ENCODE measurements at regions not wholly inside any gene's neighbourhood (a gene's known extent, or its start where the extent isn't known, plus 50 kb on each side); places are given as distances from the start of the nearest gene placed in this dataset.

GRCh38 chr15:94026458-94027304, 204.7 kb upstream of the MCTP2 start:
- ATAC-seq (ENCODE audit: insufficient number of reproducible peaks, low FRiP score, low read depth) (no peak), DNase-seq (ENCODE audit: low spot score) (no peak)
- H3K36me3 ChIP-seq = no peaks in the 10 kb centered on the region
- no peak for TF ChIP-seq CTCF (IDR thresholded peaks at IDR 0.05)
- no peaks in the 10 kb centered on the region for H3K4me1 ChIP-seq (ENCODE audit: control insufficient read depth in 1 of 2, low read depth in 2 of 2)
- no peak overlapping the region for H3K4me3 ChIP-seq
- no peak overlapping the region for H3K27ac ChIP-seq
- H3K9me3 ChIP-seq = no peaks in the 10 kb centered on the region
- no peaks in the 10 kb centered on the region for H3K27me3 ChIP-seq (replicated peaks; ENCODE audit: insufficient read depth)

GRCh38 chr15:94023531-94023930, 207.8 kb upstream of the MCTP2 start:
- no peak for TF ChIP-seq CTCF (IDR thresholded peaks at IDR 0.05)
- no peaks in the 10 kb centered on the region for H3K9me3 ChIP-seq
- ATAC-seq (ENCODE audit: insufficient number of reproducible peaks, low FRiP score, low read depth) (no peak), DNase-seq (ENCODE audit: low spot score) (no peak)
- no peak overlapping the region for H3K27ac ChIP-seq
- no peaks in the 10 kb centered on the region for H3K27me3 ChIP-seq (replicated peaks; ENCODE audit: insufficient read depth)
- no peaks in the 10 kb centered on the region for H3K36me3 ChIP-seq
- no peaks in the 10 kb centered on the region for H3K4me1 ChIP-seq (ENCODE audit: control insufficient read depth in 1 of 2, low read depth in 2 of 2)
- H3K4me3 ChIP-seq = no peak overlapping the region

- ATAC-seq (ENCODE audit: insufficient number of reproducible peaks, low FRiP score, low read depth) (no peak), DNase-seq (ENCODE audit: low spot score) (no peak)
- H3K4me1 ChIP-seq (ENCODE audit: control insufficient read depth in 1 of 2, low read depth in 2 of 2) = no peaks in the 10 kb centered on the region
- no peak for TF ChIP-seq CTCF (IDR thresholded peaks at IDR 0.05)
- H3K27me3 ChIP-seq (replicated peaks; ENCODE audit: insufficient read depth) = no peaks in the 10 kb centered on the region
- no peak overlapping the region for H3K4me3 ChIP-seq
- no peaks in the 10 kb centered on the region for H3K9me3 ChIP-seq
- no peaks in the 10 kb centered on the region for H3K36me3 ChIP-seq
- H3K27ac ChIP-seq = no peak overlapping the region
These were observed 209.6 kb upstream of the MCTP2 start for GRCh38 chr15:94021621-94022320.

- no peak for DNase-seq (ENCODE audit: low spot score)
- no peak overlapping the region for H3K27ac ChIP-seq
These were observed 212.3 kb upstream of the MCTP2 start for GRCh38 chr15:94019062-94019461.

More at GRCh38 chr15:94019062-94019461, 212.3 kb upstream of the MCTP2 start:
- no peaks in the 10 kb centered on the region for H3K36me3 ChIP-seq
- H3K4me3 ChIP-seq = no peak overlapping the region
- no peaks in the 10 kb centered on the region for H3K4me1 ChIP-seq (ENCODE audit: control insufficient read depth in 1 of 2, low read depth in 2 of 2)
- TF ChIP-seq CTCF (IDR thresholded peaks at IDR 0.05) = no peak
- H3K27me3 ChIP-seq (replicated peaks; ENCODE audit: insufficient read depth) = no peaks in the 10 kb centered on the region
- no peak for ATAC-seq (ENCODE audit: insufficient number of reproducible peaks, low FRiP score, low read depth)
- no peaks in the 10 kb centered on the region for H3K9me3 ChIP-seq
